ENCODE measurements at regions not wholly inside any gene's neighbourhood (a gene's known extent, or its start where the extent isn't known, plus 50 kb on each side); places are given as distances from the start of the nearest gene placed in this dataset.

GRCh38 chr10:32132357-32132946 lies 76.2 kb upstream of the KIF5B start:
- DNase-seq, result no peak
- Histone ChIP-seq H3K27ac (no peak overlapping the region), H3K9me3 (no peaks in the 10 kb centered on the region), H3K4me1 (no peaks in the 10 kb centered on the region), H3K4me3 (no peak overlapping the region), H3K36me3 (no peaks in the 10 kb centered on the region), H3K27me3 (no peaks in the 10 kb centered on the region)
- intact Hi-C loops (cut with DNase I), result no loop called here
- TF ChIP-seq, protein P1, sequence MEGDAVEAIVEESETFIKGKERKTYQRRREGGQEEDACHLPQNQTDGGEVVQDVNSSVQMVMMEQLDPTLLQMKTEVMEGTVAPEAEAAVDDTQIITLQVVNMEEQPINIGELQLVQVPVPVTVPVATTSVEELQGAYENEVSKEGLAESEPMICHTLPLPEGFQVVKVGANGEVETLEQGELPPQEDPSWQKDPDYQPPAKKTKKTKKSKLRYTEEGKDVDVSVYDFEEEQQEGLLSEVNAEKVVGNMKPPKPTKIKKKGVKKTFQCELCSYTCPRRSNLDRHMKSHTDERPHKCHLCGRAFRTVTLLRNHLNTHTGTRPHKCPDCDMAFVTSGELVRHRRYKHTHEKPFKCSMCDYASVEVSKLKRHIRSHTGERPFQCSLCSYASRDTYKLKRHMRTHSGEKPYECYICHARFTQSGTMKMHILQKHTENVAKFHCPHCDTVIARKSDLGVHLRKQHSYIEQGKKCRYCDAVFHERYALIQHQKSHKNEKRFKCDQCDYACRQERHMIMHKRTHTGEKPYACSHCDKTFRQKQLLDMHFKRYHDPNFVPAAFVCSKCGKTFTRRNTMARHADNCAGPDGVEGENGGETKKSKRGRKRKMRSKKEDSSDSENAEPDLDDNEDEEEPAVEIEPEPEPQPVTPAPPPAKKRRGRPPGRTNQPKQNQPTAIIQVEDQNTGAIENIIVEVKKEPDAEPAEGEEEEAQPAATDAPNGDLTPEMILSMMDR (IDR thresholded peaks at IDR 0.05), result no peak
- no peak for ATAC-seq

DNA sequence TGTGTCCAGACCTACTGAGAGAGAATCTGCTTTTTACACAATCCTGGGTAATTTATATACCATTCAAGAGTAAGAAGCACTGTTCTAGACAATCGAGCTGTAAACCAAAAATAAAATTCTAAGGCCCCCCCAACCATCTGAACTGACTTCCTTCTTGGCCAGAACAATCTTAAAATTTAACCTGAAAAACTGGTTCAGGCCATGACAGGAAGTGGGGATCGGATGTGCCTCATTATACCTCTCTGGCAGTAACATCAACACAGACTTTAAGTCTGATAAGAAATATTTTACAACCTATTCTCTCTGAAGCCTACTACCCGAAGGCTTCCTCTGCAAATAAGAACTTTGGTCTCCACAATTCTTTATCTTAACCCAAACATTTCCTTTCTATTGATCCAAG lies 75.2 kb upstream of the KIF5B start:
- H3K27ac ChIP-seq, result no peak overlapping the region
- H3K9me3 ChIP-seq, result no peaks in the 10 kb centered on the region
- DNase-seq (no peak), ATAC-seq (no peak)
- intact Hi-C loops (cut with DNase I), result no loop called here
- no peaks in the 10 kb centered on the region for H3K36me3 ChIP-seq
- TF ChIP-seq, protein P1 (IDR thresholded peaks at IDR 0.05), result no peak
- no peaks in the 10 kb centered on the region for H3K4me1 ChIP-seq
- H3K4me3 ChIP-seq, result no peak overlapping the region
- H3K27me3 ChIP-seq, result no peaks in the 10 kb centered on the region

DNA sequence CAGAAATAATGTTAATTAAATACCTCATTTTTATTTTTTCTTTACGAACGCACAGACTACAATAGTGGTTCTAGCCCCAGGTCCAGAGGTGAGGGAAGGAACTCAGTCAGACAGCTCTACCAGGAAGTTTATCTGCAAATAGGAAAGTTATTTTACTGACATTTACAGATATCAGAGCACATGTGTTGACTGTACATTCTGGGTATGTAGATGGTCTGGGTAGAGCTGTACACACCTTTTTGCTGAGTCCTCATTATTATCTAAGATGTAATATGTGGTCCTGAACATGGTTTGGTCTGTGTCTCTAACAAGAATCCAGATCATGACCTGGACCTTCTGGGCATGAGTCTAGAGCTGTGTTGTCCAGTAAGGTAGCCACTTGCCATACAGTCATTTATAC lies 74.6 kb upstream of the KIF5B start:
- TF ChIP-seq, protein P1 (IDR thresholded peaks at IDR 0.05), result no peak
- DNase-seq (no peak), ATAC-seq (no peak)
- H3K36me3 ChIP-seq, result no peaks in the 10 kb centered on the region
- no peaks in the 10 kb centered on the region for H3K4me1 ChIP-seq
- no peaks in the 10 kb centered on the region for H3K27me3 ChIP-seq
- intact Hi-C loops (cut with DNase I), result no loop called here
- no peaks in the 10 kb centered on the region for H3K9me3 ChIP-seq
- H3K27ac ChIP-seq, result no peak overlapping the region
- no peak overlapping the region for H3K4me3 ChIP-seq

- no peak overlapping the region for H3K27ac ChIP-seq
- H3K9me3 ChIP-seq, result no peaks in the 10 kb centered on the region
- DNase-seq, result no peak
- intact Hi-C loops (cut with DNase I), result no loop called here
- no peak for ATAC-seq
- no peaks in the 10 kb centered on the region for H3K4me1 ChIP-seq
- no peaks in the 10 kb centered on the region for H3K36me3 ChIP-seq
- H3K27me3 ChIP-seq, result no peaks in the 10 kb centered on the region
- no peak overlapping the region for H3K4me3 ChIP-seq
- TF ChIP-seq, protein P1 (IDR thresholded peaks at IDR 0.05), result no peak
Observed at GRCh38 chr10:32125023-32125422, 68.8 kb upstream of the KIF5B start.

- Histone ChIP-seq H3K4me1 (no peaks in the 10 kb centered on the region), H3K36me3 (no peaks in the 10 kb centered on the region), H3K4me3 (no peak overlapping the region), H3K27me3 (no peaks in the 10 kb centered on the region), H3K9me3 (no peaks in the 10 kb centered on the region), H3K27ac (no peak overlapping the region)
- TF ChIP-seq, protein P1 (IDR thresholded peaks at IDR 0.05), result no peak
- intact Hi-C loops (cut with DNase I), result no loop called here
- ATAC-seq (no peak), DNase-seq (no peak)
Observed at GRCh38 chr10:32123021-32123420, 66.8 kb upstream of the KIF5B start.

- H3K9me3 ChIP-seq, result no peaks in the 10 kb centered on the region
- no peak for DNase-seq
- H3K36me3 ChIP-seq, result no peaks in the 10 kb centered on the region
- no peaks in the 10 kb centered on the region for H3K4me1 ChIP-seq
- H3K27me3 ChIP-seq, result no peaks in the 10 kb centered on the region
- H3K27ac ChIP-seq, result no peak overlapping the region
- TF ChIP-seq, protein P1 (IDR thresholded peaks at IDR 0.05), result no peak
- intact Hi-C loops (cut with DNase I), result no loop called here
- no peak for ATAC-seq
- H3K4me3 ChIP-seq, result no peak overlapping the region
Observed at GRCh38 chr10:32121648-32122047, 65.4 kb upstream of the KIF5B start.

Measured in upper lobe of right lung (tissue), 1 donor.